GM12874 (cell line): ENCODE measurements at regions not wholly inside any gene's neighbourhood (a gene's known extent, or its start where the extent isn't known, plus 50 kb on each side); places are given as distances from the start of the nearest gene placed in this dataset.

Experiments
- CTCF ChIP-seq: IDR thresholded peaks from 2 replicates; pipeline ENCODE4 v1.5.1; 2011; ENCODE audit warnings: low read depth, mild to moderate bottlenecking, control low read depth, low read length, moderate library complexity; ENCODE audit not compliant: insufficient read depth

- no peak for TF ChIP-seq CTCF
These were observed 166.7 kb downstream of the DNAJB9 start for GRCh38 chr7:108736221-108736891.

GRCh38 chr7:108770981-108771745 lies 201.5 kb downstream of the DNAJB9 start:
- TF ChIP-seq CTCF: no peak

DNA sequence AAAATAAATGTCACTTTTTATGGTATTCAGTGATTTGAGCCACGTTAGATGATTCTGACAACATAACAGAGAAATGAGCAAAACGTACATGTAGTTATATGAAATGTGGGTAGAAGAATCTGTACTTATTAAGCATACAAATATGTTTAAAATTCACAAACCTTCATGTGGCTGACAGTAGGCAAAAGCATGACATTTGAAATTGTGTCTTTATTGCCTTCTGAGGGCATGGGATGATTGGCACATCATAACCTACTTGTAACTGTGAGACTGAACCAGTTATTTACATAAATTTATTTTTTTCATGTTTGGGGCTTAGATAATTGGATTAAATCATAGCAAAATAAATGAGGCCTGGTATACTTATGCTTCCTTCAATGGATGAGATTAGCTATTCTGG lies 202.2 kb downstream of the DNAJB9 start:
- TF ChIP-seq CTCF: no peak

GRCh38 chr7:108777966-108778365 lies 208.3 kb downstream of the DNAJB9 start:
- TF ChIP-seq CTCF: no peak

DNA sequence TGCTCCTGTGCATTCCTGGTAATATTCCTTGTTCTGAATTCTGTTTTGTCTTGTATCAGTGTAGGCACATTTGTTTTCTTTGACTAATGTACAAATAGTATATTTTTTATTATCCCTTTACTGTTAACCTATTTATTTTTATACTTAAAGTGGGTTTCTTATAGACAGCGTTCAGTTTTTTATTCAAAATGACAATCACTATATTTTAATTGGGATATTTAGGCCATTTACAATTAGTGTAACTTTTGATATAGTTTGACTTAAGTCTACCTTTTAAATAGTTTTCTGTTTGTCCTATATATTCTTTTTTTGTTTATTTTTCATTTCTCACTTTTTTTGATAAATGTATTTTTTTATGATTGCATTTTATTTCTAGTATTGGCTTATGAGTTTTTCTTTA lies 219.8 kb downstream of the DNAJB9 start:
- TF ChIP-seq CTCF: no peak

GRCh38 chr7:108794466-108794865 lies 224.8 kb downstream of the DNAJB9 start:
- no peak for TF ChIP-seq CTCF

GRCh38 chr7:108802650-108803049 lies 233.0 kb downstream of the DNAJB9 start:
- TF ChIP-seq CTCF: no peak
